UCSD-AML1 (cell line): ENCODE measurements at regions not wholly inside any gene's neighbourhood (a gene's known extent, or its start where the extent isn't known, plus 50 kb on each side); places are given as distances from the start of the nearest gene placed in this dataset.

Experiments
- DNase-seq: peaks from one replicate; lab custom pipeline; 2025; ENCODE audit not compliant: unreplicated experiment; lab: John Stamatoyannopoulos, UW

DNA sequence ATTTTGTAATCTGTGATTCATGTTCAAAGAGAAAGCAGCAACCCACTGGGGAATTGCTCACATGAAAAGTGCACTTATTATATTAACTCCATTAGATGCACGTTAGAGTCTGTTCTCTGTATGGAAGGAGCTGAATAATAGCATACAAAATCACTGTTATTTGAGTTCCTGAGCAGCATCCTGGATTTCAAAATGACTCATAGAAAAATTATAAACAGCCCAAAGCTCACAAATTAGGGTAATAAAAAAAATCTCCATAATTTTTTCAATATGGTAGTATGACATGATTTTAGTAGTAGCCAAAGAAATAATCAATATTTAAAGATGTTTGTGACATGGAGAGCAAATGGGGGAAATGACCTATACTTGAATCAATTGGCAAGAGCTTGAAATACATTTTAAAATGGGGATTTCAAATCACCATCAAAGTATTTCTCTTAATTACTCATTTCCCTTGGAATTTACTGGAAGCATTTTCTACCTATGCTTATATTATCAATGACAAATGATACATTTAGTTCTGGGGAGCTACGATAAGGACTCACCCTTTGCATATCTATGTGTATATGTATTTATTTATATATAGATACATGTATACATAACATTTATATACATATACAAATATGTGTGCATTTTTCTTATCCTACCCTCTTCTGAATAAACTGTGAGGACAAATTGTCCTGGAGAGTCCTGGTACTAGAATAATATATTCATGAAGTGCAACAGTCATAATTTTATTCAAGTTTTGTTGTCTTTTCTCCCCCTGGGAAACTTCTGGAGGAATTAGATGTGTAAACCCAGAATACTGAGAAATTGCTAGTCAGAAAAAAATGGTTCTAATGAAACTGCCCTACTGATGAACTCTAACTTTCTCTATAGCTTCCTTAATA is 116.3 kb downstream of the RPL22L1 start:
- no peak for DNase-seq

GRCh38 chr3:170752571-170753155 is 117.3 kb downstream of the RPL22L1 start:
- DNase-seq = no peak

- no peak for DNase-seq
Observed at GRCh38 chr3:170751899-170752293, 118.1 kb downstream of the RPL22L1 start.

DNA sequence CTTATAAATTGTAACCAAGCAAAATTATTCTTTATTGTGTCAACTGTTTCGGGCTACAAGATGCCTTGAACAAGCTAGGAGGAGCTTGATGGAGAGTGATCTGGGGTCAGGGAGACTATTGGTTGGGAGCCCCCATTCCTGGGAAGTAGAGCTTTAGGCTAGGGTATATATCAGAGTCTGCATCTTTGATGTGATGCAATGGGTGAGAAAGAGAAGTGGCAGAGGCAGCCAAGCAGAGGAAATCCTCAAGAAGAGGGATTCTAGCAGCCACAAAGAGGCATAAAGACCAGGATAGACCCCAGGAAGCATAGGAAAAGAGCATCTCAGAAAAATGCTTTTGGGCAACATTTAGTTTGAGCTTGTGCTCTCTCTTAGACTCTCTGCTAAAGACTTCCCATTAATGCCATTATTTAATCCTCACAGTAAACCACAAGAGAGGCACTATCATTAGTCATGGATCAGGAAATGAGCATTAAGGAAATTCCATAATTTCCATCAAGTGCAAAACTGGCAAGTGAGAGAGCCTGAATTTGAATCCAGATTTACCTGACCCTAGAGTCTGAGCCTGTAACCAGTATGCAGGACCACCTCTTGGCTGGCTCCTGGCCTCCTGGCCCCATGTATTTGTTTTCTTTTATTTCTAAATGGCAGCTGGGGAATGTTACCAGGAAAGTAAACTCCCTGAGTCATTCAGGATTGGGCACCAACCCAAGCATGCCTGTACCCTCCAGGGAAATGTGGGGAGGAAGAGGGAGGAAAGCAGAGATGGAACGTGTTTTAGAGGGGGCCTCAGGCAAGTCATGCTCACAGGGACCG is 118.7 kb downstream of the RPL22L1 start:
- no peak for DNase-seq

- no peak for DNase-seq
Observed at GRCh38 chr3:170750478-170750830, 119.5 kb downstream of the RPL22L1 start.

DNA sequence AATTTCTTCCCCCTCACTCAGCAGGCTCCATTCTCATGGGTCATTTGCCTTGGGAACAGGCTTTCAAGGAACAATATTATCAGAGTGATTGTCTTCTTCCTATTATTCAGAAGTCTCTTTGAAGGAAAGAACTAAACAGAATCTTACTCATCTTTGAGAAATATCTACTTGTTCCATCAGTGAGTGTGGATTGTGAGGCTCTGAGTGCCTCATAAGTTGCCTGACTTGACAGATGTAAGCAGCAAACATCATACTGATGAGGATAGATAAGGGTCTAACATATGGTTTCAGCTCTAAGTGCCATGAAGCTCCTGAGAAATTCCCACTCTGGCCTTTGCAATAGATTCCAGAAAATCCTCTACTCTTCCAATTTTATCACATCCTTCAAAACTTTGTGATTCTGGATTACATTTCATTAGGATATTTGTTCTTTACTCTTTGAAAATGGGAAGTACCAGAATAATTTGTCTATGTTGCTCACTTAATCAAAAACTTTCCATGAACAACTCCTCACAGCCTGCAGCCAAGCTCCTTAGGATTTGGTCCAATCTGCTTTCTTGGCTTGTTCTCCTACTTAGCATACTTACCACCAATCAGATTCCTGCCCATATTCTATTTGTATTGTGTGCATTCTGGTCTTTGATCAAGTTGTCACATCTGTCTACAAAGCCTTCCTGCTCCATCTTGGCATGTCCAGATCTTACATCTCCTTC is 120.1 kb downstream of the RPL22L1 start:
- no peak for DNase-seq

GRCh38 chr3:170749185-170749584 is 120.8 kb downstream of the RPL22L1 start:
- no peak for DNase-seq

DNA sequence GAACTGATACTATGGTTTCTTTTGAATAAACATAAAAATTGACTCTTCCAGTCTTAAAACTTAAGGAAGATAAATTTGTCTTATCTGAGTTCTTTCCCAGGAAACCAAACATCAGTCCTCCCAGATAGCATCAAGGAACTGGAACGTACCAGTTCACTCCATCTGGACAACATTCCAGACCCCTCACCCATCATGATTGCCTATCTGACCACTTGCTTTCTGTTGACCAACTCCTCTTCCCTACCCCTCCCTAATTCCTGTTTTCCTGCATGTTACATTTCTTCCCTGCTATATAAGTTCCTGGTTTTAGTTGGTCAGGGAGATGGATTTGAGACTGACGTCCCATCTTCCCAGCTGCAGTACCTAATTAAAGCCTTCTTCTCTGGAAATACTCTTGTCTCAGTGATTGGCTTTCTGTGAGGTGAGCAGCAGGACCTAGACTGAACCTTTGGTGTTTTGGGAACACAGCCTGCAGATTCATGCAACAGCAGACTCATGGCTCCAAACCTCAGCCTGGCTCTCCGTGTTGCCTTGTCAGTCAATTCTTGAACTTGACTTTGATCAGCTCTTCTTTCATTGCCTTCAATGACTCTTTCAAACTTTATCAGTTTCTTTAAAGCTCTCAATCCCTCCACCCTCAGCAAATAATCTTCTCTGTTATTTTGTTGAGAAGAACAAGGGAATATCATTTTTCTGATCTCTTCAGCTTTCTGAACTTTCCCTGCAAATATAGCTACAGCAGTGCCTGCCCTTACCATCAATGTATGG is 123.6 kb downstream of the RPL22L1 start:
- DNase-seq = no peak

- DNase-seq = no peak
Observed at GRCh38 chr3:170745211-170745718, 124.7 kb downstream of the RPL22L1 start.

DNA sequence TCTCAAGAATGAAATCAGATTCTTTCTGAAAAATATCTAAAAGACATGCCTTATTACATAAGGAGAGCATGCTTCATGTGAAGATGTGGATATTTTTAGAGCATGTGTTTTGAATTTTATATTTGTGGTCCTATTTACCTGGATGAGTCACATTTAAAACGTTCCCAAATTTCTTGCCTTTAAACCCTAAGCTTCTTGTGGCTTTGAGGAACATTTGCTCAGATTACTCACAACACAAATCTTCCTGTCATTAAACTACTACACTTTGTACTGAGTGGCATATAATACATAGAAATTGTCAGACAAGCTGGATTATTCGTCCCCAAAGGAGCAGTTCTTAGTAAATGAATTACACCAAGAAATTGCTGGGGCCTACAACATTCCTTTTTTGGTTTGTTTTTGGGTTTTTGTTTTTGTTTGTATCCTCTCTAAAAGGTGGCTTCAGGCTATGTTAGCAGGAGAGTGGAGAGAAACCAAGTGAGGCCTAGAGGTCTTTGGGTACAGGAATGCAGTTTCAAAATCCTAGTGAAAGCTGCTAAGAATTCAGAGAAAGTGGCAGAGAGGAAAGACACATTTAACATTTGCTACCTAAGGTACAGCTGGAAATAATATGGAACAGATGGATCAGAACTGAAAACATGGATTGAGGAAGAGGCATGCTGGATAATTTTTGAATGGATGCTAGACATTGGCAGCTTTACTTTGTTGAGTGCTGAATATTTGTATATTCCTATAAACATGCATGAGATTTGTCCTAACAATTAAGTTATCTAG is 128.1 kb downstream of the RPL22L1 start:
- no peak for DNase-seq

DNA sequence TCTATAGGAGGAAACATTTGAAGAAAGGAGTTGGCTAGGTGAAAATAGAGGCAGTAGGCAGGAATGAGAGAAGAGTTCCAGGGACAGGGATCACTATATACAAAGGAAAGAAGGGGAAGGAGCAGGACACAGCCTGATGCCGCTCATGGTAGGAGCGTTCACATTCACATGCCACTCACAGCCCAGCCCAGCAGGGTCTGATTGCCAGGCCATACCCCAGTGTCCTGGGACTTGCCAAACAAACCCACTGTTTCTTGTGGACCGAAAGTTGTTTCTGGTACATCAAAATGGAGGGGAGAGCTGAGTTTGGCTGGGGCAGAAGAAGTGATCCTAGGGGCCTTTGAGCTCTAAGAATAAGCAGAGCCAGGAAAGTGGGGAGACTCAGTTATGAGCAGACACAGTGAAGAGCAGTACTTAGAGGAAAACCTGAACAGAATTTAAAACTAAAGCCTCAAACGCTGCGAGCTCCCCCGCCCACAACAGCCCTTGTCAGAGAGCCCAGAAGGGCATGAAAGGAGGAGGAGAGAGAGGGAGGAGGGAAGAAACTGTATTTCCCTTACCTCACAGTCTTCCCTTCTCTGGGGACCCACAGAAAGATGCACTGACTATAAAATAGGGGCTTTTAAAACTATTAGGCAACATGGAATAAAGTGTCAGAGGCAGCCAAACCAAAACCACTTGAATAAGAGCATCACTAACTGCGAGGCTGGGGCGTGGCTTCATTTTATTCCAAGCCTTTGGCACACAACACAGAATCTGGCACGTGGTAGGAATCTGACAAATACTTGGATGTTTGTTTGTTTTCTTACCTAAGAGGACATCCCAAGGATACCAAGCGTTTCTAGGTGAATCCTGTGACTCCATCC is 129.0 kb downstream of the RPL22L1 start:
- DNase-seq = no peak

GRCh38 chr3:170740285-170740684 is 129.7 kb downstream of the RPL22L1 start:
- DNase-seq = no peak

DNA sequence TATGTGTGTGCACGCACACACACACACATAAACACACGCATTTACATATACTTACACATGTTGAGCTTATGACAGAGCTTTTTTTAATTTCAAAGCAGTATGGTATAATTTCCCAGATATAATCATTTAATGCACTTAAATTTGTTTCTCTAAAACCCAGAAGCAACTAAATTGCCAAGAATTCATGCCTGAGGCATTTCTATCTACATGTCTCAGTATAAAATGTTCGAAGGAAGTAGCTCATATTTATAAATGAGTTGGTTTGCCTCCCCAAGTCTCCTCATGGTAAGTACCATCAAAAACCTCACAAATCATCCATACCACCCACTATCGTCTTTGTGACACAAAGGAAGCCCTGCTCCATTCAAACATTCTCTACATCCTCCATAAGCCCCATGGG is 130.6 kb downstream of the RPL22L1 start:
- no peak for DNase-seq

DNA sequence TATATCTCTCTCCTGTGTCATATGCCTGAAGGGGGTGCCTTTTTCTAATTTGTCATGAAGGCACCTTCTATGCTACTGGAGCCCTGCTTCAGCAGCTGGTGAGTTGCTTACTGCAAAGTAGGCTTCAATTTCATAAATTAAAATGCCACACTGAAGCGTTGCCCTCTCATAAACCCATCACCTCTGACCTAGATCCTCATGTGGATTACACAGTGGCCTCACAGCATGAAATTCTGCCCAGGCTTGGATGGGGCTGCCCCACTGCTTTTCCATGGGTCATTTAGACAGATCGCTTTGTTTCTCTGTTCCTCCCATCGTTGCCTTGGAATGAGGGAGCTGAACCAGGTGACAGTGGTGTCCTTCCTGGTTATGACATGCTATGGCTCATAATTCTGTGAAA is 131.2 kb downstream of the RPL22L1 start:
- DNase-seq = no peak

DNA sequence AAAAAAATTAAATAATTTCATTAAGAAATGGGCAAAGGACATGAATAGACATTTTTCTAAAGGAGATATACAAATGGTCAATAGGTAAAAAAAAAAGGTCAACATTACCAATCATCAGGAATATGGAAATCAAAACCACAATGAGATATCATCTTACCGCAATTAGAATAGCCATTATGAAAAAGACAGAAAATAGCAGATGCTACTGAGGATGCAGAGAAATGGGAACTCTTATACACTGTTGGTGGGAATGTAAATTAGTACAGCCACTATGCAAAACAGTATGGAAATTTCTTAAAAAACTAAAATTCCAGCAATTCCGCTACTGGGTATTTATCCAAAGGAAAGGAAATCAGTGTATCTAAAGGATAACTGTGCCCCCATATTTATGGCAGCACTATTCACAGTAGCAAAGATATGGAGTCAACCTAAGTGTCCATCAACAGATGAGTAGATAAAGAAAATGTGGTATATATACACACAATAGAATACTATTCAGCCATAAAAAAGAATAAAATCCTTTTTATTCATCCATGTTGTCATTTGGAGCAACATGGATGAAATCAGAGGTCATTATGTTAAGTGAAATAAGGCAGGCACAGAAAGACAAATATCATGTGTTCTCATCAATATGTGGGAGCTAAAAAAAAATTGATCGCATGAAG is 132.4 kb downstream of the RPL22L1 start:
- DNase-seq = no peak

DNA sequence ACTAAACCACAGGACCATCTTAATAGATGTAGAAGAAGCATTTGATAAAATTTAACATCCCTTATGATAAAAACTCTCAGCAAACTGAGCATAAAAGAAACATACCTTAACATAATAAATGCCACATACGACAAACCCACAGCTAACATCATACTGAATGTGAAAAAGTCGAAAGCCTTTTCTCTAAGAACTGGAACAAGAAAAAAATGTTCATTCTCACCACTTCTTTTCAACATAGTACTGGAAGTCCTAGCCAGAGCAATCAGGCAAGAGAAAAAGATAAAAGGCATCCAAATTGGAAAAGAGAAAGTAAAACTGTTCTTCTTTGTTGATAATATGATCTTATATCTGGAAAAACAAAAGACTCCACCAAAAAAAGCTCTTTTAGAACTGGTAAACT is 134.2 kb downstream of the RPL22L1 start:
- no peak for DNase-seq

- no peak for DNase-seq
Observed at GRCh38 chr3:170734735-170735065, 135.3 kb downstream of the RPL22L1 start.

GRCh38 chr3:170734043-170734734 is 135.8 kb downstream of the RPL22L1 start:
- DNase-seq = no peak
